Chondrocyte (in vitro differentiated cells): ENCODE measurements at regions not wholly inside any gene's neighbourhood (a gene's known extent, or its start where the extent isn't known, plus 50 kb on each side); places are given as distances from the start of the nearest gene placed in this dataset.

Experiments used
- DNase-seq: peaks from one replicate; pipeline ENCODE4 v3.0.0; 2021; ENCODE audit warnings: mixed read lengths, low spot score
- H3K27ac Mint-ChIP-seq: one replicate; pipeline ENCODE4 v1.8.0; 2021; ENCODE audit warnings: mild to moderate bottlenecking, moderate library complexity, mixed read lengths; ENCODE audit not compliant: unreplicated experiment
- H3K27me3 Mint-ChIP-seq: 2 replicates; pipeline ENCODE4 v1.8.0; 2021; ENCODE audit warnings: low read depth, mixed read lengths
- H3K36me3 Mint-ChIP-seq: 2 replicates; pipeline ENCODE4 v1.8.0; 2021; ENCODE audit warnings: low read depth, mixed read lengths
- H3K4me1 Mint-ChIP-seq: 2 replicates; pipeline ENCODE4 v1.8.0; 2021; ENCODE audit warnings: low read depth, mild to moderate bottlenecking, mixed read lengths
- H3K4me3 Mint-ChIP-seq: one replicate; pipeline ENCODE4 v1.8.0; 2021; ENCODE audit warnings: mild to moderate bottlenecking, moderate library complexity, mixed read lengths; ENCODE audit not compliant: unreplicated experiment
- H3K9me3 Mint-ChIP-seq: 2 replicates; pipeline ENCODE4 v1.8.0; 2021; ENCODE audit warnings: low read depth, mixed read lengths
- TF ChIP-seq, protein P1 (sequence below): fragments of 200-600 bp; sonication (generic); IDR thresholded peaks from 2 replicates; pipeline ENCODE4 v1.5.0; 2021; ENCODE audit warnings: antibody characterized with exemption, mild to moderate bottlenecking, moderate library complexity

DNA sequence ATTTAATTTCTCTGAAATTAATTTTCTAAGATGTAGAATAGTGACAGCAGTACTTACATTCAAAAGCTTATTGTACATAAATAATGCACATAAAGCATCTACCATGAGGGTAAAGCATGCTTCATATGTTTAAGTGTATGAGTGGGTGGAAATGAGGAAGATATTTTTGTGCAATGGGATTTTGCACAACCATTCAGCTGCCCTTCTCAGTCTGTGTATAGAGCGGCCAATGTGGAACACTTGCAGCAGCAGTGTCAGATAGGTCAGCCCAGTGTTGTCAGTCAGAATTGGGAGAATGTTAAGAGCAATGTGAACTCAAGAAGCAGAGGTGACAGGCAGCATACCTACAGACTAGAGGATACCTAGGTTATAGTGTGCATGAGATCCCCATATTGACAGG is 72.5 kb upstream of the ATP2B1 start:
- Mint-ChIP-seq H3K27me3 (no peaks in the 10 kb centered on the region), H3K27ac (no peak overlapping the region), H3K36me3 (no peaks in the 10 kb centered on the region), H3K4me3 (no peak overlapping the region), H3K9me3 (peaks cover 8% of the 10 kb centered on the region), H3K4me1 (peaks cover 32% of the 10 kb centered on the region)
- DNase-seq = no peak
- TF ChIP-seq, protein P1, sequence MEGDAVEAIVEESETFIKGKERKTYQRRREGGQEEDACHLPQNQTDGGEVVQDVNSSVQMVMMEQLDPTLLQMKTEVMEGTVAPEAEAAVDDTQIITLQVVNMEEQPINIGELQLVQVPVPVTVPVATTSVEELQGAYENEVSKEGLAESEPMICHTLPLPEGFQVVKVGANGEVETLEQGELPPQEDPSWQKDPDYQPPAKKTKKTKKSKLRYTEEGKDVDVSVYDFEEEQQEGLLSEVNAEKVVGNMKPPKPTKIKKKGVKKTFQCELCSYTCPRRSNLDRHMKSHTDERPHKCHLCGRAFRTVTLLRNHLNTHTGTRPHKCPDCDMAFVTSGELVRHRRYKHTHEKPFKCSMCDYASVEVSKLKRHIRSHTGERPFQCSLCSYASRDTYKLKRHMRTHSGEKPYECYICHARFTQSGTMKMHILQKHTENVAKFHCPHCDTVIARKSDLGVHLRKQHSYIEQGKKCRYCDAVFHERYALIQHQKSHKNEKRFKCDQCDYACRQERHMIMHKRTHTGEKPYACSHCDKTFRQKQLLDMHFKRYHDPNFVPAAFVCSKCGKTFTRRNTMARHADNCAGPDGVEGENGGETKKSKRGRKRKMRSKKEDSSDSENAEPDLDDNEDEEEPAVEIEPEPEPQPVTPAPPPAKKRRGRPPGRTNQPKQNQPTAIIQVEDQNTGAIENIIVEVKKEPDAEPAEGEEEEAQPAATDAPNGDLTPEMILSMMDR = no peak

DNA sequence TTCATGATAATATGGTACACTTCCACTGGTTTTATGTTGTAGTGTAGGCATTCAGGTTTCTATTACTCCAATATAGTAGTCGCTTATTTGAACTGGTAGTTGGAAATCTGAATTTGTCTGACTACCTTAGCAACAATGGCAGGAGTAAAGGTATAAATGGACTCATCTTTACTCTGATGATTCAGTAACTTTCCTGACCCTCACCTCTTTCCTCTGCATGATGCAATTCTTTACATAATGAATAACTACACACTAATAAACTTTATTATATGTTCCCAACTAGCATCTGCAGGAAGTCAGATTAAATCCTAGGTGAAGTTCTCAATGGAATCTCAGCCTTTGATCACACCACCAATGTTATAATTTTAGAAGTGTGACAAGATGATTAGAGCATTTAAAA is 70.5 kb upstream of the ATP2B1 start:
- no peak for DNase-seq
- Mint-ChIP-seq H3K4me3 (no peak overlapping the region), H3K27ac (no peak overlapping the region), H3K4me1 (peaks cover 53% of the 10 kb centered on the region), H3K36me3 (no peaks in the 10 kb centered on the region), H3K27me3 (no peaks in the 10 kb centered on the region), H3K9me3 (no peaks in the 10 kb centered on the region)
- TF ChIP-seq, protein P1 = no peak

DNA sequence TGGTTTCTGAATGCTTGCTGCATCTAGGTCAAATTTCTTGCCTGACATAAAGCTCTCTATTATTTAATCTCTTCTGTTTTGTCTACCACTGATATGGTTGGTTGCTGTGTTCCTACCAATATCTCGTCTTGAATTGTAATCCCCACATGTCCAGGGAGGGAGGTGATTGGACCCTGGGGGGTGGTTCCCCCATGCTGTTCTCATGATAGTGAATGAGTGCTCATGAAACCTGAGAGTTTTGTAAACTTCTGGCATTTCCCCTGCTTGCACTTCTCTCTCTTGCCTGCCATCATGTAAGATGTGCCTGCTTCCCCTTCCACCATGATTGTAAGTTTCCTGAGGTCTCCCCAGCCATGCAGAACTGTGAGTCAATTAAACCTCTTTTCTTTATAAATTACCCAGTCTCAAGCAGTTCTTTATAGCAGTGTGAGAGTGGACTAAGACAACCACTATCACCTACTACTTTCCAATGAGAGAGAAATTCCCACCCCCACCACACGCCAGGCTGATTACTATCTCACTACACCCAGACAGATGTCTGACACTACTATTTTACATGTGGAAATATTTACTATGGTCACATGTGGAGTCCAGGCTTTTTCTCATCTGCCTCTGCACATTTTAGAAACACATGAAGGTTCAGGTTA is 69.2 kb upstream of the ATP2B1 start:
- H3K4me1 Mint-ChIP-seq = peaks cover 42% of the 10 kb centered on the region
- TF ChIP-seq, protein P1 = no peak
- DNase-seq = no peak
- no peak overlapping the region for H3K4me3 Mint-ChIP-seq
- peaks cover 2% of the 10 kb centered on the region for H3K9me3 Mint-ChIP-seq
- H3K27ac Mint-ChIP-seq = peak overlapping the region; percentile 36
- no peaks in the 10 kb centered on the region for H3K27me3 Mint-ChIP-seq
- H3K36me3 Mint-ChIP-seq = no peaks in the 10 kb centered on the region

DNA sequence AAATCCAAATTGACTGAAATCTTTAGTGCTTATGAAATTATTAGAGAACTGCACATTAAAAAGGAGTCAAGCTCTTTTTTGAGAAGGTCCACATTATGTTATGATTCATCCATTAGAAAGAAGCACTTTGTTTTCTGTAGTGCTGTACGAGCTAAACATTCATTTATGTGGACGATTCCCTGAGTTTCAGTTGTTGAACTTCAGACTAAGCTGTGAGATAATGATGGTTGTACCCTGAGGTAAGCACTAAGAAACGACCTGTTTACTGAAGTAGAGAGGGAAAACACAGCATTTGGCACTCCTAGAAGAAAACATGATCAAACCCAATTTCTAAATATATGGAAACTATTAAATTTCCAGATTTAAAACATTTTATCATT is 67.3 kb upstream of the ATP2B1 start:
- no peaks in the 10 kb centered on the region for H3K36me3 Mint-ChIP-seq
- H3K27ac Mint-ChIP-seq = no peak overlapping the region
- H3K4me3 Mint-ChIP-seq = no peak overlapping the region
- peaks cover 2% of the 10 kb centered on the region for H3K9me3 Mint-ChIP-seq
- no peaks in the 10 kb centered on the region for H3K27me3 Mint-ChIP-seq
- no peak for DNase-seq
- TF ChIP-seq, protein P1 = no peak
- peaks cover 24% of the 10 kb centered on the region for H3K4me1 Mint-ChIP-seq

DNA sequence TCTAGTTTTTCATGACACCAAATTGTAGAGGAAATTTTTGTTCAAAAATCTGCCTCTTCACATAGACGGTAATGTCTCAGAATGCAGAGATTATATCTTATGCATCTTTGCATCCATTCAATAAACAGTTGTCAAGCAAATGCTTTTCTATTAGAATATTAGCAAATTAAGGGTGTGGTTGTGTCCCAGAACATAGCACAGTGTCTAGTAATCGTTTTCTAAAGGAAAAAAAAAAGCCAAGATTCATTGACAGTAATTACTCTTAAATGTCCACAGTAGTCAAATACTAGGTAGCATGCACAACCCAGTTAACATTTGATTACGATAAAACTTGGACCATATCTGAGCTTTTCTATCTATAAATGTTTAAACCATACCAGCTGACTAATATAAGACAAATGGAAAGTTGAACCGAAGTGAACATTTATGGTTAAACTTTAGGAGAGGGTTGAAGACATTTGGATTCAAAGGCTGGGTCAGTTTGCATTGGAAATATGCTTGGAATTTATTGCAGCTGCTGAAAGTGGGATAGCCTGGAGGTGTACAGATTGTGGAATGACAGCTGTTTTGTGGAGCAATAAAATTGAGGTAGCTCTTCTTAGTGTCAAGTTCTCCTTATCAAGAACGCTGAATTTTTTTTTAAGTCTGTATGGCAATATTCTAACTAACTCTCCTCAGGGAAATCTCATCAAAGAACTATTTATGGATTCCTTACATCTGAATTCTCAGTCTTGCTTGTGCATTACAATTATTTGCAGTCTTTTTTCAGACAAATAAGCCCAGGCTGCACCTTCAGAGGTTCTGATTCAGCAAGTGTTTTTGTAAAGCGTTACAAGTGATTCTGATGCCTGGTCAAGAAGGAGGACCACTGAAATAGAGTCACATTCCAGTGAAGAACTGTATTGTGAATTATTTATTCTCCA is 66.7 kb upstream of the ATP2B1 start:
- Mint-ChIP-seq H3K27me3 (no peaks in the 10 kb centered on the region), H3K36me3 (no peaks in the 10 kb centered on the region), H3K9me3 (peaks cover 2% of the 10 kb centered on the region), H3K4me1 (peaks cover 24% of the 10 kb centered on the region), H3K4me3 (no peak overlapping the region), H3K27ac (peak overlapping the region; percentile 1)
- no peak for DNase-seq
- TF ChIP-seq, protein P1 = no peak
